ENCODE measurements at regions not wholly inside any gene's neighbourhood (a gene's known extent, or its start where the extent isn't known, plus 50 kb on each side); places are given as distances from the start of the nearest gene placed in this dataset.

- no peak for DNase-seq (ENCODE audit: low read depth in 1 of 2, low spot score in 1 of 2)
These were observed 1264.9 kb upstream of the USP15 start for GRCh38 chr12:60995256-60995825.

GRCh38 chr12:60997869-60998378 lies 1262.3 kb upstream of the USP15 start:
- no peak for DNase-seq (ENCODE audit: low read depth in 1 of 2, low spot score in 1 of 2)

GRCh38 chr12:61009192-61009591 lies 1251.0 kb upstream of the USP15 start:
- no peak for DNase-seq (ENCODE audit: low read depth in 1 of 2, low spot score in 1 of 2)

GRCh38 chr12:61011767-61012423 lies 1248.3 kb upstream of the USP15 start:
- no peak for DNase-seq (ENCODE audit: low read depth in 1 of 2, low spot score in 1 of 2)

GRCh38 chr12:61018571-61018970 lies 1241.6 kb upstream of the USP15 start:
- no peak for DNase-seq (ENCODE audit: low read depth in 1 of 2, low spot score in 1 of 2)

- no peak for DNase-seq (ENCODE audit: low read depth in 1 of 2, low spot score in 1 of 2)
These were observed 1237.0 kb upstream of the USP15 start for GRCh38 chr12:61023231-61023630.

- no peak for DNase-seq (ENCODE audit: low read depth in 1 of 2, low spot score in 1 of 2)
These were observed 1230.7 kb upstream of the USP15 start for GRCh38 chr12:61029516-61029915.

- no peak for DNase-seq (ENCODE audit: low read depth in 1 of 2, low spot score in 1 of 2)
These were observed 1222.4 kb upstream of the USP15 start for GRCh38 chr12:61037792-61038191.

GRCh38 chr12:61043838-61044237 lies 1216.4 kb upstream of the USP15 start:
- no peak for DNase-seq (ENCODE audit: low read depth in 1 of 2, low spot score in 1 of 2)

- no peak for DNase-seq (ENCODE audit: low read depth in 1 of 2, low spot score in 1 of 2)
These were observed 1215.4 kb upstream of the USP15 start for GRCh38 chr12:61044766-61045165.

GRCh38 chr12:61070640-61071414 lies 1189.4 kb upstream of the USP15 start:
- DNase-seq (ENCODE audit: low read depth in 1 of 2, low spot score in 1 of 2), result no peak

- DNase-seq (ENCODE audit: low read depth in 1 of 2, low spot score in 1 of 2), result no peak
These were observed 1187.5 kb upstream of the USP15 start for GRCh38 chr12:61072717-61073116.

- DNase-seq (ENCODE audit: low read depth in 1 of 2, low spot score in 1 of 2), result no peak
These were observed 1165.1 kb upstream of the USP15 start for GRCh38 chr12:61095111-61095510.

- no peak for DNase-seq (ENCODE audit: low read depth in 1 of 2, low spot score in 1 of 2)
These were observed 1162.1 kb upstream of the USP15 start for GRCh38 chr12:61098031-61098580.

- no peak for DNase-seq (ENCODE audit: low read depth in 1 of 2, low spot score in 1 of 2)
These were observed 1153.1 kb upstream of the USP15 start for GRCh38 chr12:61107118-61107517.

- DNase-seq (ENCODE audit: low read depth in 1 of 2, low spot score in 1 of 2), result no peak
These were observed 1149.0 kb upstream of the USP15 start for GRCh38 chr12:61111218-61111617.

GRCh38 chr12:61137677-61138414 lies 1122.4 kb upstream of the USP15 start:
- DNase-seq (ENCODE audit: low read depth in 1 of 2, low spot score in 1 of 2), result no peak

- DNase-seq (ENCODE audit: low read depth in 1 of 2, low spot score in 1 of 2), result no peak
These were observed 1121.8 kb upstream of the USP15 start for GRCh38 chr12:61138415-61138759.

GRCh38 chr12:61161961-61162360 lies 1098.2 kb upstream of the USP15 start:
- DNase-seq (ENCODE audit: low read depth in 1 of 2, low spot score in 1 of 2), result no peak

- DNase-seq (ENCODE audit: low read depth in 1 of 2, low spot score in 1 of 2), result no peak
These were observed 1071.2 kb upstream of the USP15 start for GRCh38 chr12:61188801-61189595.

- DNase-seq (ENCODE audit: low read depth in 1 of 2, low spot score in 1 of 2), result no peak
These were observed 1046.6 kb upstream of the USP15 start for GRCh38 chr12:61213646-61214045.

All from activated CD4-positive, alpha-beta T cell treated with anti-CD3 and anti-CD28 coated beads, Interleukin-2, amount 50 U/mL, for 24 hours (primary cell).